Brain microvascular endothelial cell (primary cell): ENCODE measurements at regions not wholly inside any gene's neighbourhood (a gene's known extent, or its start where the extent isn't known, plus 50 kb on each side); places are given as distances from the start of the nearest gene placed in this dataset.

ENCODE experiments used
- DNase-seq: peaks from one replicate; pipeline ENCODE4 v3.0.0-alpha.2; 2020
- H3K27ac ChIP-seq: fragments of 250-450 bp; sonication (Bioruptor Pico); 2 replicates; pipeline ENCODE4 v1.5.1; 2020; ENCODE audit warnings: mild to moderate bottlenecking, moderate library complexity
- H3K27me3 ChIP-seq: fragments of 250-450 bp; sonication (Bioruptor Pico); replicated peaks from 2 replicates; pipeline ENCODE4 v1.5.1; 2020; ENCODE audit warnings: mild to moderate bottlenecking
- H3K36me3 ChIP-seq: fragments of 250-450 bp; sonication (Bioruptor Pico); replicated peaks from 2 replicates; pipeline ENCODE4 v1.5.1; 2020; ENCODE audit warnings: mild to moderate bottlenecking
- H3K4me3 ChIP-seq: 2 replicates; pipeline ENCODE4 v1.5.1; 2011; ENCODE audit warnings: low read depth, mild to moderate bottlenecking, control low read depth, low read length, moderate library complexity
- in situ Hi-C: cut with HindIII; loops from 2 replicates; pipeline ENCODE4 v1.10.0; 2017; ENCODE audit warnings: low sequenced_read_pairs, low pct_ligation_motif_present
- TF ChIP-seq, protein P1 (sequence below): IDR thresholded peaks from 2 replicates; pipeline ENCODE4 v1.5.1; 2011; ENCODE audit warnings: low read depth, mild to moderate bottlenecking, moderate library complexity, low read length, control low read depth, inconsistent platforms; ENCODE audit errors: missing control alignments

DNA sequence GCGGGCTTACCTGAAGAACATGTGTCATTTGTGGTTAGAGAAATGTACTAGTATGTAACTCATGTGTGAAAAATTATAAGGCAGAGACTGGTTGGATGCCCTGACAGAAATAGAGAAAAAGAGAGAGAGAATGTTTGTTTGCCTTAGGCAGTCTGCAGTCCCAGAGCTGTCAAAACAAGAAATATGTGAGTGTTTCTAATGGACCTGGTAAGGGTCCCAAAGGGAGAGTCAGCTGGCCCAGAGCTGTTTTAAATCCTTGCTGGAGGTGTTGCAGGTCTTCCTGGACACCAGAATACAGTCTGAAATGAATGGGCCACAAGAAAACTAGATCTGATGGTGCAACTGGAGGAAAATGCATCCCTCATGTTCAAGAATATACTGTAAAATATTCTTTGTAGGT, 158.3 kb upstream of the OGFRL1 start:
- Histone ChIP-seq H3K27me3 (no peaks in the 10 kb centered on the region), H3K4me3 (no peak overlapping the region), H3K27ac (no peak overlapping the region), H3K36me3 (no peaks in the 10 kb centered on the region)
- DNase-seq, result no peak
- in situ Hi-C loops, result no loop called here
- TF ChIP-seq, protein P1, sequence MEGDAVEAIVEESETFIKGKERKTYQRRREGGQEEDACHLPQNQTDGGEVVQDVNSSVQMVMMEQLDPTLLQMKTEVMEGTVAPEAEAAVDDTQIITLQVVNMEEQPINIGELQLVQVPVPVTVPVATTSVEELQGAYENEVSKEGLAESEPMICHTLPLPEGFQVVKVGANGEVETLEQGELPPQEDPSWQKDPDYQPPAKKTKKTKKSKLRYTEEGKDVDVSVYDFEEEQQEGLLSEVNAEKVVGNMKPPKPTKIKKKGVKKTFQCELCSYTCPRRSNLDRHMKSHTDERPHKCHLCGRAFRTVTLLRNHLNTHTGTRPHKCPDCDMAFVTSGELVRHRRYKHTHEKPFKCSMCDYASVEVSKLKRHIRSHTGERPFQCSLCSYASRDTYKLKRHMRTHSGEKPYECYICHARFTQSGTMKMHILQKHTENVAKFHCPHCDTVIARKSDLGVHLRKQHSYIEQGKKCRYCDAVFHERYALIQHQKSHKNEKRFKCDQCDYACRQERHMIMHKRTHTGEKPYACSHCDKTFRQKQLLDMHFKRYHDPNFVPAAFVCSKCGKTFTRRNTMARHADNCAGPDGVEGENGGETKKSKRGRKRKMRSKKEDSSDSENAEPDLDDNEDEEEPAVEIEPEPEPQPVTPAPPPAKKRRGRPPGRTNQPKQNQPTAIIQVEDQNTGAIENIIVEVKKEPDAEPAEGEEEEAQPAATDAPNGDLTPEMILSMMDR, result no peak

DNA sequence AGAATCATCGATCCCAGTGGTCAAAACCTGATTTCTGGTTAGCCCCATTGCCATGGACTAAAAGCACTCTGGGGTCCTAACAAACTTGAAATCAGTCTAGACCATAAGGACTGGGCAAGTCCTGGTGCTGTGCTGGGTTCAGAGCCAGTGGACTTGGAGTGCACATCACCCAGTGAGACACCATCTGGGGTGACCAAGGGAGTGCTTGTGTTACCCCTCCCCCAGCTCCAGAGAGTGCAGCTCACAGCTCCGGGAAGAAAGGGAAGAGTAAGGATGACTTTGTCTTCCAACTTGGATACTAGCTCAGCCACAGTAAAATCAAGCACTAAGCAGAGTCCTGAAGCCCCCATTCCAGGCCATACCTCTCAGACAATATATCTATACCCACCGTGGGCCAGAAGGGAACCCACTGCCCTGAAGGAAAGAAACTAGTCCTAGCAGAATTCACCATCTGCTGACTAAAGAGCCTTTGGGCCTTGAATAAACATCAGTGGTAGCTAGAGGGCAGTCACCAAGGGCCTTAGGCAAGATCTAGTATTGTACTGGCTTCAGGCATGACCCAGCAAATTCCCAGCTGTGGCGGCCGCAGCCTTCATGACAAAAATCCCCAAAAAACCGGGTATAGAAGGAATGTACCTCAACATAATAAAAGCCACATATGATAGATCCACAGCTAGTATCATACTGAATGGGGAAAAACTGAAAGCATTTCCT, 153.5 kb upstream of the OGFRL1 start:
- in situ Hi-C loops, result no loop called here
- H3K36me3 ChIP-seq, result no peaks in the 10 kb centered on the region

DNA sequence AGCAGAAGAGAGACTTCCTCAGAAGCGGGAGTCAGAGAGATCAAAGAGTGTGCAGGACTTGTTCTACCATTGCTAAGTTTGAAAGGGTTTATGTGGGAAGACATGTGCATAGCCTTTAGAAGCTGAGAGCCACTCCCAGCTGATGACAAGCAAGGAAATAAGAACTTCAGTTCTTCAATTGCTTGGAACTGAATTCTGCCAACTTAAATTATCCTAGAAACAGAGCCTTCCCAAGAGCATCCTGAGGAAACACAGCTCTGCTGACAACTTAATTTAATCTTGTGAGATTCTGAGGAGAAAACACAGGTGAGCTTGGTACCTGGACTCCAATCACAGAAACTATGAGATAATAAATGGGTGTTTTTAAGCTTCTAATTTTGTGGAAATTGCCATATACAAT, 150.6 kb upstream of the OGFRL1 start:
- H3K36me3 ChIP-seq, result no peaks in the 10 kb centered on the region
- no peak for DNase-seq
- no peaks in the 10 kb centered on the region for H3K27me3 ChIP-seq
- no peak overlapping the region for H3K27ac ChIP-seq
- in situ Hi-C loops, result no loop called here
- TF ChIP-seq, protein P1, result no peak
- no peak overlapping the region for H3K4me3 ChIP-seq

More for the DNA sequence above, 153.5 kb upstream of the OGFRL1 start:
- no peak for DNase-seq
- Histone ChIP-seq H3K4me3 (no peak overlapping the region), H3K27ac (no peak overlapping the region), H3K27me3 (no peaks in the 10 kb centered on the region)
- TF ChIP-seq, protein P1, result no peak

DNA sequence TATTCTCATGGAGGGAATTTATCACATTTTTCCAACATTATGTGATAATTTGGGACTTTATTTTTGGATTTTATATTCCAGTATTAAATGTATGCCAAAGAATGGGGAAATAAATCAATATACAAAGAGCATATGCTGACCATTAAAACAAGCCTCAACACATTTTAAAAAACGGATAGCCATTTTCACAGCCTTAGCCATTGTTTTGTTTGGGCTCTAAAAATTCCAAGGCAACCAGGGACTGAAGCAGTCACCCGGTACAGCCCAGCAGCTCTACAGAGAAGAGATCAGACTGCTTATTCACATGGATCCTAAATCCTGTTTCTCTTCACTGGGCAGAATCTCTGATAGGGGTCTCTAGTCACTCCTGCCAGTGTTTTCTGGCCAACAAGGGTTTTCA, 150.2 kb upstream of the OGFRL1 start:
- Histone ChIP-seq H3K36me3 (no peaks in the 10 kb centered on the region), H3K4me3 (no peak overlapping the region), H3K27me3 (no peaks in the 10 kb centered on the region), H3K27ac (no peak overlapping the region)
- TF ChIP-seq, protein P1, result no peak
- in situ Hi-C loops, result no loop called here
- no peak for DNase-seq

DNA sequence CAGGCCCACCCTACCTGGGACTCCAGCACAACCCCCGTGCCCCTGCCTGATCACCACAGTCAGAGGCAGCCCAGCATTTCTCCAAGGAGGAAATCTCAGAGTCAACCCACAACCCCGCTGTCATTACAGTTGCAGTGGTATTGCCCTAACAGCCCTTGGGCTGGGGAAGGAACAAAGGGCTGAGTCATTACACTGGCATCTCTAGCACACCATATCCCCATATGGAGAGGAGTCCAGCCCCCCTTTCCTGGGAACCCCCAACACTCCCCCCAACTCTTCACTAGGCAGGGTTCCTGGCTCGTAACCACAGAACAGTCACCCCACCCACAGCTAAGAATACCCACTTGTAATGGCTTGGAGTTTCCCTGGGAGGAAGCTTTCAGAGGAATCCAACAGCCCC, 149.4 kb upstream of the OGFRL1 start:
- Histone ChIP-seq H3K27me3 (no peaks in the 10 kb centered on the region), H3K36me3 (no peaks in the 10 kb centered on the region), H3K27ac (no peak overlapping the region), H3K4me3 (no peak overlapping the region)
- peak; percentile 38 for DNase-seq
- in situ Hi-C loops, result no loop called here
- TF ChIP-seq, protein P1, result no peak
